ENCODE measurements at regions not wholly inside any gene's neighbourhood (a gene's known extent, or its start where the extent isn't known, plus 50 kb on each side); places are given as distances from the start of the nearest gene placed in this dataset.

DNA sequence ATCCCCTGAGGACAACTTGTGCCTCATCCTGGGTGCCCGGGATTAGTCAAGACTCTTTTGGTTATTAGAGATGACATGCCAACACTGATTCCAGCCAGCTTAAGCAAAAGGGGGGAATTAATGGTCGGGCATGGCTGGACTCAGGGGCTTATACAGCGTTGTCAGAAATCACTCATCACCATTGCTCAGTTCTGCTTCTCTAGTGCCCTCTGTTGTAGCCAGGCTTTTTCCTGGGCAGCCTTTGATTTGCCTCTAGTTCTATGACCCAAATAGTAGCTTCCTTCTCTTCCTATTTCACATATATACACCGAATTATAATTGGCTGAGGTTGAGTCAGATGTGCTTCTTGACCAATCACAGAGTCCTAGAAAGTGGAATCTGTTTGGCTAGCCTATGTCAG is 192.0 kb upstream of the HABP2 start:
- no peak for DNase-seq (ENCODE audit: low spot score in 2 of 2)
- H3K36me3 ChIP-seq: no peaks in the 10 kb centered on the region
- TF ChIP-seq POLR2AphosphoS5 (IDR thresholded peaks at IDR 0.05): no peak
- no peak for TF ChIP-seq POLR2A (IDR thresholded peaks at IDR 0.05)
- TF ChIP-seq, protein P1, sequence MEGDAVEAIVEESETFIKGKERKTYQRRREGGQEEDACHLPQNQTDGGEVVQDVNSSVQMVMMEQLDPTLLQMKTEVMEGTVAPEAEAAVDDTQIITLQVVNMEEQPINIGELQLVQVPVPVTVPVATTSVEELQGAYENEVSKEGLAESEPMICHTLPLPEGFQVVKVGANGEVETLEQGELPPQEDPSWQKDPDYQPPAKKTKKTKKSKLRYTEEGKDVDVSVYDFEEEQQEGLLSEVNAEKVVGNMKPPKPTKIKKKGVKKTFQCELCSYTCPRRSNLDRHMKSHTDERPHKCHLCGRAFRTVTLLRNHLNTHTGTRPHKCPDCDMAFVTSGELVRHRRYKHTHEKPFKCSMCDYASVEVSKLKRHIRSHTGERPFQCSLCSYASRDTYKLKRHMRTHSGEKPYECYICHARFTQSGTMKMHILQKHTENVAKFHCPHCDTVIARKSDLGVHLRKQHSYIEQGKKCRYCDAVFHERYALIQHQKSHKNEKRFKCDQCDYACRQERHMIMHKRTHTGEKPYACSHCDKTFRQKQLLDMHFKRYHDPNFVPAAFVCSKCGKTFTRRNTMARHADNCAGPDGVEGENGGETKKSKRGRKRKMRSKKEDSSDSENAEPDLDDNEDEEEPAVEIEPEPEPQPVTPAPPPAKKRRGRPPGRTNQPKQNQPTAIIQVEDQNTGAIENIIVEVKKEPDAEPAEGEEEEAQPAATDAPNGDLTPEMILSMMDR (IDR thresholded peaks at IDR 0.05): no peak
- no peak overlapping the region for H3K4me3 ChIP-seq
- no peak overlapping the region for H3K27ac ChIP-seq
- no peaks in the 10 kb centered on the region for H3K9me3 ChIP-seq
- H3K4me1 ChIP-seq: peaks cover 0 to 8% of the 10 kb centered on the region in 2 donors
- H3K27me3 ChIP-seq: no peaks in the 10 kb centered on the region
- intact Hi-C loops (cut with DNase I; ENCODE audit: low total_unique reads): no loop called here

- Histone ChIP-seq H3K27me3 (no peaks in the 10 kb centered on the region), H3K4me3 (peak overlapping the region in 1 of 3 donors; percentile 25), H3K27ac (peak overlapping the region; percentile 71 to 75), H3K36me3 (no peaks in the 10 kb centered on the region), H3K9me3 (no peaks in the 10 kb centered on the region), H3K4me1 (peaks cover 0 to 8% of the 10 kb centered on the region in 2 donors)
- intact Hi-C loops (cut with DNase I; ENCODE audit: low total_unique reads): no loop called here
- TF ChIP-seq POLR2A (IDR thresholded peaks at IDR 0.05) (no peak), POLR2AphosphoS5 (IDR thresholded peaks at IDR 0.05) (no peak)
- TF ChIP-seq, protein P1 (IDR thresholded peaks at IDR 0.05): no peak
- DNase-seq (ENCODE audit: low spot score in 2 of 2): peak in 1 of 2 donors; percentile 30
Observed at GRCh38 chr10:113362645-113363091, 190.2 kb upstream of the HABP2 start.

GRCh38 chr10:113364227-113364626 is 188.6 kb upstream of the HABP2 start:
- Histone ChIP-seq H3K27me3 (no peaks in the 10 kb centered on the region), H3K4me3 (no peak overlapping the region), H3K9me3 (no peaks in the 10 kb centered on the region), H3K4me1 (peaks cover 0 to 8% of the 10 kb centered on the region in 2 donors), H3K36me3 (no peaks in the 10 kb centered on the region), H3K27ac (no peak overlapping the region)
- DNase-seq (ENCODE audit: low spot score in 2 of 2): no peak
- intact Hi-C loops (cut with DNase I; ENCODE audit: low total_unique reads): no loop called here
- TF ChIP-seq, protein P1 (IDR thresholded peaks at IDR 0.05): no peak
- TF ChIP-seq POLR2AphosphoS5 (IDR thresholded peaks at IDR 0.05) (no peak), POLR2A (IDR thresholded peaks at IDR 0.05) (no peak)

DNA sequence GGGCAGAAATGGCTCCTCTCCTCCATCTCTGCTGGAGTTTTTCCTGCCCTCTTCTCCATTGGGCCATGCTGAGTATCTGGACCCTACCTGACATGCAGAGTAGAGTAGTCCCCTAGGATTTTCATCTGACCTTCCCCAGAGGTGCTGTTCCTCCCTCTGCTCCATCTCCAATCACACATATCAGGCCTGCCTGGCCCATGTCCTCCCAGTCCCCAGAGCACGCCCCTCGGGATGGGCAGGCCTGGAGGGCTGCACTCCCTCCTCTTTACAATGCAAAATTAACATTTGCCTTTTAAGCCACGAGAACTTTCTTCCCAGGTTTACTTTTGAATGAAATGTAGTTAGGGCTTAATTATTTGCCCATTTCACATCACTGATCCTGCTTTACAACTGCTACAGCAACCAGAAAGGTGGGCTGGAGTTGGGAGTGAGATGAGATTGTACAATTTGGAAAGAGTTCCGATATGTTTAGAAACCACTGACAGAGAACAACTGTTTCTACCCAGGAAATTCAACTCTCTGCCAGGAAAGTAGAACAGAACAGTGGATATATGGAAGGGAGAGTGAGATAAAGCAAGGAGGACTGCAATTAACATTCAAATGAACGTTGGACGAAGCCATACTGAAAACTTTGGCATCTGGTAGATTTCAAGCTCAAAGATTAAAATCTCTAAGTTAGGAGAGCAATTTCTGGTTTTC is 184.0 kb upstream of the HABP2 start:
- H3K4me1 ChIP-seq: no peaks in the 10 kb centered on the region
- intact Hi-C loops (cut with DNase I; ENCODE audit: low total_unique reads): no loop called here
- TF ChIP-seq POLR2AphosphoS5 (IDR thresholded peaks at IDR 0.05) (no peak), POLR2A (IDR thresholded peaks at IDR 0.05) (no peak)
- TF ChIP-seq, protein P1 (IDR thresholded peaks at IDR 0.05): no peak
- H3K27ac ChIP-seq: no peak overlapping the region
- no peaks in the 10 kb centered on the region for H3K9me3 ChIP-seq
- no peaks in the 10 kb centered on the region for H3K36me3 ChIP-seq
- DNase-seq (ENCODE audit: low spot score in 2 of 2): no peak
- no peaks in the 10 kb centered on the region for H3K27me3 ChIP-seq
- H3K4me3 ChIP-seq: no peak overlapping the region

DNA sequence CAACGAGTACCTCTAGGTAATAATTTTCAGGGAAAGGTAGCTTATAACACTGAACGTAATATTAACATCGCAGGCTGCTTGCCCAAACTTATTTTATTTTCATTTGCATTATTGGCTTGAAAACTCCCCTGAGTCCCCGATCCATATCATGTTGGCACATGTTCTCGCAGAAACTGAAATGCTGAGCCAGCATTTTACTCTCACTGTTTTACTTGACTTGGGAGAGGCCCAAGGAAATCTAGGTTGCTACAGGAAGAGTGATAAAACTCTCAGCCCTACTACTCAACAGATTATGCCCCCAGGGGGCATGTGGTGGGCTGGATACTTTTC is 183.5 kb upstream of the HABP2 start:
- TF ChIP-seq POLR2AphosphoS5 (IDR thresholded peaks at IDR 0.05) (no peak), POLR2A (IDR thresholded peaks at IDR 0.05) (no peak)
- TF ChIP-seq, protein P1 (IDR thresholded peaks at IDR 0.05): no peak
- no peaks in the 10 kb centered on the region for H3K27me3 ChIP-seq
- no peaks in the 10 kb centered on the region for H3K9me3 ChIP-seq
- intact Hi-C loops (cut with DNase I; ENCODE audit: low total_unique reads): no loop called here
- no peak for DNase-seq (ENCODE audit: low spot score in 2 of 2)
- no peaks in the 10 kb centered on the region for H3K36me3 ChIP-seq
- no peak overlapping the region for H3K27ac ChIP-seq
- H3K4me3 ChIP-seq: no peak overlapping the region
- no peaks in the 10 kb centered on the region for H3K4me1 ChIP-seq
